ENCODE measurements at regions not wholly inside any gene's neighbourhood (a gene's known extent, or its start where the extent isn't known, plus 50 kb on each side); places are given as distances from the start of the nearest gene placed in this dataset.

- TF ChIP-seq CREB1 (CRISPR knock-in tag; IDR thresholded peaks at IDR 0.05) (no peak), E2F4 (CRISPR knock-in tag; IDR thresholded peaks at IDR 0.05; ENCODE audit: borderline replicate concordance, low read depth) (no peak), CTCF (IDR thresholded peaks at IDR 0.05) (no peak), NFE2L1 (CRISPR knock-in tag; IDR thresholded peaks at IDR 0.05) (no peak), KAT7 (CRISPR knock-in tag; IDR thresholded peaks at IDR 0.05; ENCODE audit: borderline replicate concordance) (no peak), MAX (CRISPR knock-in tag; IDR thresholded peaks at IDR 0.05) (no peak), ATF3 (CRISPR knock-in tag; conservative IDR thresholded peaks at IDR 0.05) (no peak), ZNF138 (CRISPR knock-in tag; conservative IDR thresholded peaks at IDR 0.05) (no peak), ATF2 (CRISPR knock-in tag; IDR thresholded peaks at IDR 0.05; ENCODE audit: borderline replicate concordance, low read depth) (no peak), HMGXB4 (CRISPR knock-in tag; IDR thresholded peaks at IDR 0.05) (no peak)
These were observed 73.2 kb upstream of the MDM1 start for GRCh38 chr12:68405343-68405781.
